Activated B cell treated with CpG ODN at 0.5 μM for 24 hours (primary cell): ENCODE measurements at regions not wholly inside any gene's neighbourhood (a gene's known extent, or its start where the extent isn't known, plus 50 kb on each side); places are given as distances from the start of the nearest gene placed in this dataset.

Experiments
- ATAC-seq: fragments of 200-7000 bp; cut with Tn5 transposase; one replicate; pipeline ENCODE4 v1.10.0; 2021; ENCODE audit warnings: low read depth, mild to moderate bottlenecking, moderate library complexity
- CTCF ChIA-PET: fragments of 350-600 bp; sonication (Branson Sonifier 250); formaldehyde crosslinking; loops from one replicate; lab custom pipeline; 2021; ENCODE audit warnings: antibody characterized with exemption; lab: Charles Lee
- POLR2A ChIA-PET: fragments of 350-600 bp; sonication (Branson Sonifier 250); formaldehyde crosslinking; loops from one replicate; lab custom pipeline; 2021; ENCODE audit warnings: antibody characterized with exemption; lab: Charles Lee
- DNase-seq: peaks from one replicate; pipeline ENCODE4 v3.0.0; 2022
- H3K27ac Mint-ChIP-seq: one replicate; pipeline ENCODE4 v1.8.0; 2020; ENCODE audit warnings: mixed read lengths
- H3K27me3 Mint-ChIP-seq: one replicate; pipeline ENCODE4 v1.8.0; 2021; ENCODE audit warnings: mixed read lengths
- H3K36me3 Mint-ChIP-seq: one replicate; pipeline ENCODE4 v1.8.0; 2021; ENCODE audit warnings: low read depth, mixed read lengths
- H3K4me1 Mint-ChIP-seq: one replicate; pipeline ENCODE4 v1.8.0; 2021; ENCODE audit warnings: mixed read lengths
- H3K4me3 Mint-ChIP-seq: one replicate; pipeline ENCODE4 v1.8.0; 2020; ENCODE audit warnings: mild to moderate bottlenecking, mixed read lengths
- H3K9me3 Mint-ChIP-seq: one replicate; pipeline ENCODE4 v1.8.0; 2020; ENCODE audit warnings: mixed read lengths
- CTCF ChIP-seq: fragments of 200-600 bp; IDR thresholded peaks from one replicate; pipeline ENCODE4 v1.8.0; 2022; ENCODE audit warnings: antibody characterized with exemption, mild to moderate bottlenecking
- intact Hi-C: fragments of 100-400 bp; cut with micrococcal nuclease; formaldehyde crosslinking; loops from one replicate; pipeline ENCODE4 v1.15.1; 2024

GRCh38 chr12:47574252-47575021 is 131.4 kb downstream of the RPAP3 start:
- ChIA-PET POLR2A (no interaction called here), CTCF (no interaction called here)
- H3K27me3 Mint-ChIP-seq = peaks cover 2% of the 10 kb centered on the region
- H3K4me1 Mint-ChIP-seq = no peaks in the 10 kb centered on the region
- no peak overlapping the region for H3K27ac Mint-ChIP-seq
- TF ChIP-seq CTCF = no peak
- no peaks in the 10 kb centered on the region for H3K9me3 Mint-ChIP-seq
- intact Hi-C loops = no loop called here
- no peaks in the 10 kb centered on the region for H3K36me3 Mint-ChIP-seq
- H3K4me3 Mint-ChIP-seq = no peak overlapping the region
- ATAC-seq = no peak
- DNase-seq = no peak

DNA sequence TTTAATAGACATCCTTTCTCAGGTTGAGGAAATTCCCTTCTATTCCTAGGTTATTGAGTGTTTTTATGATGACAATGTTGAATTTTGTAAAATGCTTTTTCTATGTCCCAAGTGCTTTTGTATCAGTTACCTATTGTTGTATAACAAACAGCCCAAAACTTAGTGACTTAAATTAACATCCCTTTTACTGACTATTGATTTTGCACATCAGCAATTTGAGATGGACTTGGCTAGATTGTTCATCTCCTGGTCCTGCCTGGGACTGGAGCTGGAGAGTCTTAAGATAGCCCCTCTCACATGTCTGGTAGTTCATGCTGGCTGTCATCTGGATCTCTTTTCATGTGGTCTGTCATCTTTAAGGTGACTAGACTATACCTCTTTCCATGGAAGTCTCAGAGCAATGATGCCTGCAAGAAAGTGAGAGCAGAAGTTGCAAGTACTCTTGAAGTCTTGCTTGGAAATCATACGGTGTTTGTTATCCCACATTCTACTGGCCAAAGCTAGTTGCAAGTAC is 132.6 kb downstream of the RPAP3 start:
- no peaks in the 10 kb centered on the region for H3K4me1 Mint-ChIP-seq
- no peak overlapping the region for H3K27ac Mint-ChIP-seq
- POLR2A ChIA-PET = no interaction called here
- CTCF ChIA-PET = no interaction called here
- no peak overlapping the region for H3K4me3 Mint-ChIP-seq
- no peaks in the 10 kb centered on the region for H3K36me3 Mint-ChIP-seq
- no peak for TF ChIP-seq CTCF
- ATAC-seq = no peak
- intact Hi-C loops = no loop called here
- no peaks in the 10 kb centered on the region for H3K9me3 Mint-ChIP-seq
- DNase-seq = no peak
- peaks cover 2% of the 10 kb centered on the region for H3K27me3 Mint-ChIP-seq

DNA sequence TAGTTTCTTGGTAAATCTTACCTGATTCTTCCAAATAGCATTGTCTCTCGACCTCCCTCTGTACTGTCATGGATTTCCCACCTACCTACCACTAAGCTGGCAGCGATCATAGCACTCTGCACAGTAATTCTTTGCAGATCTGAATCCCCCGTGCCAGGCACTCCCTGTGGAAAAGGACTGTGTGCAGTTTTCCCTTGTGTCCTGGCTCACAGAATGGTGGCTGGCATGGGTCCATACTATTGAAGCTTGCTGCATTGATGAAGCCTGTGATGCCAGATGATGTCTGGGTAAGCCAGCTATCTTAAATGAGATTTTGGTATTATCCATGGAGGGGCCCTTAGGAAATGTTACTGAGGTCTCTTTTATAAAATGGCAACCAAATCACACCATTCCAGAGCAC is 135.7 kb downstream of the RPAP3 start:
- POLR2A ChIA-PET = no interaction called here
- TF ChIP-seq CTCF = no peak
- CTCF ChIA-PET = no interaction called here
- DNase-seq (no peak), ATAC-seq (no peak)
- Mint-ChIP-seq H3K27ac (no peak overlapping the region), H3K27me3 (no peaks in the 10 kb centered on the region), H3K36me3 (no peaks in the 10 kb centered on the region), H3K4me3 (no peak overlapping the region), H3K4me1 (no peaks in the 10 kb centered on the region), H3K9me3 (no peaks in the 10 kb centered on the region)
- intact Hi-C loops = no loop called here

DNA sequence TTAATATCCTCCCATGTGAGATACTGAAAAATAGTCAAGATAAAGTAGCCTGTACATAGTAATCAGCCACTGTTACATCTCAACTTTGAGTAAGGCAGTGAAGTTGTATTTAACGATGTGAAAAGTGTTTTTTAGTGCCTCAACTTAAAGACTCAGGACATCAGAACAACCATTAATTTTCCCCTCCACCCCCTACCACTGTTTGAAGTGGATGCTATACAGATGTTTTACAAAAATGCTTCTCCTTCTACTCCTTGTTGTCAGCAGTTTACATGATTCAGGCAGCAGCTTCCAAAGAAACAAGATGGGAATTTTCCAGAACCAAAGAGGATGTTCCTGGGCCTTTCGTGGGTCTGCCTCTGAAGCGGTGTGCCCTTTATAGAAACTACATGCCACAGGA is 143.6 kb downstream of the RPAP3 start:
- no peak for ATAC-seq
- POLR2A ChIA-PET = no interaction called here
- Mint-ChIP-seq H3K36me3 (no peaks in the 10 kb centered on the region), H3K4me1 (no peaks in the 10 kb centered on the region), H3K9me3 (no peaks in the 10 kb centered on the region), H3K27me3 (no peaks in the 10 kb centered on the region), H3K4me3 (no peak overlapping the region), H3K27ac (no peak overlapping the region)
- intact Hi-C loops = no loop called here
- TF ChIP-seq CTCF = no peak
- CTCF ChIA-PET = no interaction called here
- DNase-seq = no peak

DNA sequence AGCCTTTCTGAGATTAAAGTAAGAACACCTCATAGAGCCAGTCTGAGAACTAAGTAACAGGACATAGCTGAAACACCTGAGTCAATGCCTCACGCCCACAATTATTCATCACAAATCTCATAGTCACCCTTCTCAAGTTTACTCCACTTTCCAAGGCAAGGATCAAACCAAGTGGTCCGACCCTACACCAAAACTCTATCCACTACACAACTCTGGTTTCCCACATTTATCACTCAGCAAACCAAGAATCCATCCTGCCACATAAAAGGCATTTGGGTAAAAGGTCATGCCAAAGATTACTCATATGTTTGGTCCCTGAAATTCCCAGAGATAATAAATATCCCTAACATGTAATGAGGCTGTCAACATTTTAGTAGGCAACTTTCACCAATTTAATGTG is 144.1 kb downstream of the RPAP3 start:
- ATAC-seq (no peak), DNase-seq (no peak)
- Mint-ChIP-seq H3K36me3 (no peaks in the 10 kb centered on the region), H3K9me3 (no peaks in the 10 kb centered on the region), H3K4me3 (no peak overlapping the region), H3K4me1 (no peaks in the 10 kb centered on the region), H3K27me3 (peaks cover under 1% of the 10 kb centered on the region), H3K27ac (no peak overlapping the region)
- no peak for TF ChIP-seq CTCF
- POLR2A ChIA-PET = no interaction called here
- intact Hi-C loops = no loop called here
- CTCF ChIA-PET = no interaction called here
